HG03066 (cell line): ENCODE measurements at regions not wholly inside any gene's neighbourhood (a gene's known extent, or its start where the extent isn't known, plus 50 kb on each side); places are given as distances from the start of the nearest gene placed in this dataset.

ENCODE experiments used
- ATAC-seq: cut with Tn5 transposase; IDR thresholded peaks from one replicate; pipeline ENCODE4 v1.9.1; 2021; ENCODE audit warnings: low read depth; ENCODE audit not compliant: unreplicated experiment

- no peak for ATAC-seq
These were observed 246.7 kb downstream of the SOD2 start for GRCh38 chr6:159446340-159446739.

DNA sequence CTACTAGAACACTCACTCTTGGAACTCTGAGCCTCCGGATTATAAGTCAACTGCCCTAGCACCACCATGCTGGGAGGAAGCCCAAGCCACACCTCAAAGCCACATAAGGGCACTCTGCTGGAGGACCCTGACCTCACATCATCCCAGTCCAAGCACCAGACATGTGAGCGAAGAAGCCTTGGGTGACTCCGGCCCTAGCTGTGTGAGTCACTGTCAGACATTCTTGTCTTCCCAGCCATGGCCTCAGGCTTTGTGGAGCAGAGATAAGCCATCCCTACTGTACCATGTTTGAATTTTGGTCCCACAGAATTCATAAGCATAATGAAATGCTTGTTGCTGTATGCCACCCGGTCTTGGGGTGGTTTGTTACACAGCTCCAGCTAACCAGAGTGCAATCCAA is 247.7 kb downstream of the SOD2 start:
- no peak for ATAC-seq

DNA sequence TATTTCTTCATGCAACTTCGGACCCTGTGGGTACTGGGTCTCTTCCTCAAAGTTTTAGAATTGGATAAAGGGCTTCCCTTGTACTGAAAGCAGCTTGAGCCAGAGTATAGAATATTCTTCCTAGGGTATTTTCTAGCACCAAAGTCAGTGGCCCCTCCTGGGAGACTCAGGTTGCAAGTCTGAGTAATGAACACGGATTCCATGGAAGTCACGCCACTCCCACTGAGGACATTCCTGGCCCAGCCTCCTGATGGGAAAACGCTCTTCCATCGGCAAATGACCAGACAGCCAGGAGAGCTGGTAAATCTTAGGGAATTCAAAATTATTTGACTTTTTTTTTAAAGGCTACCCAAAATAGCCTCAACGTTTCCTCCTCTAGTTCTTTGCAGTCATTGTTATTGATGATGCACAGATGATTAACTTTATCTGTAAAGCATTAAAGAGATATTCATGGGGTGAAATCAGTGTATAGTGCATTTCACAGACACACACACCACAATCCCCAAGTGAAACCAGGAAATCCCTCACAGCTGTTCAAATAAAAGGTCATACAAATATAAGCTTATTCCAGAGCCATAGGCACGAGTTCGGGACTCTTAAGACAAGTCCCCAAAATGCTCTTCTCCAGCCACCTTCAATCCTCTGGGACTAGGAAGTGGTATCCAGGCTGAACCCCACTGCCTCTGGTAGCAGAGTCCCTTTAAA is 248.8 kb downstream of the SOD2 start:
- no peak for ATAC-seq

DNA sequence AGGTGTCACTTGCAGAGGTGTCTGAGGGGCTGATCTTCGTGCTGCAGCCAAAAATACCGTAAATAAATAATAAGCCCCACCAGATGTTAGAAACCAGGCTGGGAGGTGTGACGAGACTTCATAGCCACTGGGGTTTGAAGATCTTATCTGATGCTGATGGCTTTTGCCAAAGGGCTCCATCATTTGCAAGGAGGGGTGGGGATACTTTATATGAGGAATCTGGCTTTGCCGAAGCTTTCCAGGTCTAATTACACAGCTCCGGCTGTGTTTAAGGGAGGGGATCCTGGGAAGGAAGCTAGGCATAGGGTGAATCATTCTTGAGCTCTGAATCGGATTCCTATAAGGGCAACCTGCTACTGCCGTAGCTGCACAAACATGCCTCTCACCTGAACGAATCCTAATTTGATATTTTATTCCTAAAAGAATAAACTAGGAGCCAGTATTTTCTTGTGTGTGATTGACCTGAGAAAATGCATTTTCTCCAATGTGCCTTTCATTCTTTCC is 249.6 kb downstream of the SOD2 start:
- ATAC-seq = no peak

- ATAC-seq = no peak
These were observed 251.4 kb downstream of the SOD2 start for GRCh38 chr6:159441704-159441981.

- no peak for ATAC-seq
These were observed 251.9 kb downstream of the SOD2 start for GRCh38 chr6:159440911-159441703.

GRCh38 chr6:159440349-159440748 is 252.7 kb downstream of the SOD2 start:
- ATAC-seq = no peak

GRCh38 chr6:159439651-159440050 is 253.4 kb downstream of the SOD2 start:
- no peak for ATAC-seq

DNA sequence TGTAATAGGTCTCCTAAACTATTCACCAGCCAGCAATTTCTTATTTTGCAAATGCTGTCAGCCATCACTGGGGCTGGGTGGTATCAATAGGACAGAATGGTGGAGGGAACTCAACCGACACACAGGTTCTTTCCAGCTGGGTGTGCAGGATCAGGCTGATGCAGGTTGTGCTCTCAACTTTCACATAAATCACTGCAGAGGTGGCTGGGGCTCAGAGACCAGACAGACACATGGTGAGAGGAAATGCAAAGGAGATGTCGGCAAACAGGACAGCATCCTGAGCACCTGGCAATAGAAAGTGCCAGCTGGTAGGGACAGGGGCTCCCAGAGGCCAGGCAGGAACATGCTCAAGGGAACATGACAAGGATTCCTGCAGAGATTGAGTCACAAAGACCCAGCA is 254.9 kb downstream of the SOD2 start:
- no peak for ATAC-seq

DNA sequence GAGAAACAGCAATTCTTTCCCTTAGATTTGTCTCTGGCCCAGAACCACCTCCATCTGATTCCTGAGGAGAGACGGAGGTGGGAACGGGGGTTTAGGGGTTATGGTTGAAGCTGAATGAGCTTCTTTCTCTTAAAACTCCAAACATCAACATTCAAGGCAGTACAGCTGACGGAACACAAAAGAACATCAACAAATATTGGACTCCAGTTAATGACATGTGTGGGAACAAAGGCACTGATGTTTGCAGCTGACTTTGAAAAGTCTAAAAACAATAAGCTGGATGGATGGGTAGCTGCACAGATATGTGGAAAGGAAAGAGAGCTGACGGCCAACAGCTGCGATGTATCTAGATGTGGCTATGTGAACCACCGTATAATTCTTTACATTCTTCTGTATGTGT is 256.5 kb downstream of the SOD2 start:
- no peak for ATAC-seq

GRCh38 chr6:159435701-159436100 is 257.3 kb downstream of the SOD2 start:
- ATAC-seq = no peak

- ATAC-seq = no peak
These were observed 258.6 kb downstream of the SOD2 start for GRCh38 chr6:159434410-159434809.

DNA sequence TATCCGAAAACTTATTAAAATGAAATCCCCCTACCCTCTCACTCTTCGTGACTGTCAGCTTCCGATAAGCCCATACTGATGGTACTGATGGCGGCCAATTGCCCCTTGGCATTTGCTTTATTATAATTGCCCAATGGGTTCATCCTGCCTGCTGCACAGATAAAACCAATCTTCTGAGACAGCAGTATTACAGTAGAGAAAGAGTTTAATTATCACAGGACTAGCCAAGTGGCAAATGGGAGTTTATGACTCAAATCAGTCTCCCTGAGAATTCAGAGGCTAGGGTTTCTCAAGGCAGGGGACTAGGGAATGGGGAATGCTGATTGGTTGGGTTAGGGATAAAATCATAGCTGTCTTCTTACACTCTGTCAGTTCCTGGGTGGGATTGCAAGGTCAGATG is 259.5 kb downstream of the SOD2 start:
- ATAC-seq = no peak

DNA sequence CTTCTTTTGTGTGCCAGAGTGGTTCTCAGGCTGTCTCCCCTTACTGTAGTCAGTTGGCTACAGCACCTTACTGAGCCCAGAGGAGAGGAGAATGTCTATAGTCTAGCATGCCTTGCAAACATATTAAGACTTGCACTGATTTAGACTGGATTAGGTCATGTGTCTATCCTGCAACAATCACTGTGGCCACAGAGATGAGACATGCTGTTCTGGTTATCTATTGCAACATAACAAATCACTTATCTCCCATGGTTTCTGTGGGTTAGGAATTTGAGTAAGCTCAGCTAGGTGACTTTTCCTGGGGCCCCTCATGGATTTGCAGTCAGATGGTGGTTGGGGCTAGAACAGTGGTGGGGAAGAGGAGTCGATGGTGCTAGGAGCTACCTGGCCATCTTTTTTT is 261.3 kb downstream of the SOD2 start:
- ATAC-seq = no peak

- ATAC-seq = no peak
These were observed 261.1 kb downstream of the FNDC1 start for GRCh38 chr6:159430323-159430722.

DNA sequence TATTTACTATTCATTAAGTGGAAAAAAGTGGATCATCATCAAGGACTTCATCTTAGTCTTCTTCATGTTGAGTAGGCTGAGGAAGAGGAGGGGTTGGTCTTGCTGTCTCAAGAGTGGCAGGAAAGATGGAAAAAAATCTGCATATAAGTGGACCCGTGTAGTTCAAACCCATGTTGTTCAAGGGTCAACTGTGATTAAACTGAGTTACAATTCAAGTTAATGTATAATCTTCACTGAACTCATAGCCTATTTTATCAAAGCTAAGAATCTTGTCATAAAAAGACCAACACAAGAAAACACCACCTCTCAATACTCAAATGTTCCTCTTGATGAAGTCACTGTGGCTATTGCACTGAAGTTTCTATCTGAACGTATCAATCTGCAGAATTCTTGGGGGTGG is 260.2 kb downstream of the FNDC1 start:
- ATAC-seq = no peak

DNA sequence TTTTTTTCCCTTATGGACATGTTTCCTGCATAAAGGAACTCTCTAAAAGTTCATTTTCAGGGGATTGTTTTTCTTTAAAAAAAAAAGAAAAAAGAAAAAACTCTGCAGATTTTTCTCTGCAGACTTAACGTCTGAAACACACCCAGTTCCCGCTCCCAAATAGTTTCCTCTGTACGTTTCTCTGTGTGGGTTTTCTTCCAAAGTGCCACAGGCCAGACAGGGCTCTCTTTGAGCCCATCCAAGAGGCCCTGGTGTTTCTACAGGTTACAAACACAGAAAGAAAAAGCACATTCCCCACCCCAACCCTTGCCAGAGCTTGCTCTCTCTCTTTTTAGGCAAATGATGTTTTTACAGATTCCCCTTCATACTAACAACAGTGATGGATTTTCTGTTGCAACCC is 258.6 kb downstream of the FNDC1 start:
- no peak for ATAC-seq

- no peak for ATAC-seq
These were observed 258.1 kb downstream of the FNDC1 start for GRCh38 chr6:159427335-159427734.

DNA sequence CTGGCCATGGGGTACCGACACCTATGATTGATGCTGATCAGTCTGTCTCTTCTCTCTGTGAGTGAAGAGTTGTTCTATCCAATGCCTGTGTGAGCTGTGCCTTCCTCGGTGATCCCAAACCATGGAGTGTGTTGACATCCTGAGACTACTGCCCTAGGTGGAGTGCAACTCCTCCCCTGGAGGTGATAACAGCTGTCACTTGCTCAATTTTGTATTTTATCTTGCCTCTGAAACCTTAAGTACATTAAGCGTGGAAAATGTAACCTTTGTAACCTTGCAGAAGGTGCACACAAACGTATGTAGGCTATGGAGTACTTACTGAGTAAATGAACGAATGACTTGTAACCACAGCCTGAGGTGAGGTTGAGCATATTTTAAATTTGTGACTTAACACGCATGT is 256.2 kb downstream of the FNDC1 start:
- no peak for ATAC-seq

DNA sequence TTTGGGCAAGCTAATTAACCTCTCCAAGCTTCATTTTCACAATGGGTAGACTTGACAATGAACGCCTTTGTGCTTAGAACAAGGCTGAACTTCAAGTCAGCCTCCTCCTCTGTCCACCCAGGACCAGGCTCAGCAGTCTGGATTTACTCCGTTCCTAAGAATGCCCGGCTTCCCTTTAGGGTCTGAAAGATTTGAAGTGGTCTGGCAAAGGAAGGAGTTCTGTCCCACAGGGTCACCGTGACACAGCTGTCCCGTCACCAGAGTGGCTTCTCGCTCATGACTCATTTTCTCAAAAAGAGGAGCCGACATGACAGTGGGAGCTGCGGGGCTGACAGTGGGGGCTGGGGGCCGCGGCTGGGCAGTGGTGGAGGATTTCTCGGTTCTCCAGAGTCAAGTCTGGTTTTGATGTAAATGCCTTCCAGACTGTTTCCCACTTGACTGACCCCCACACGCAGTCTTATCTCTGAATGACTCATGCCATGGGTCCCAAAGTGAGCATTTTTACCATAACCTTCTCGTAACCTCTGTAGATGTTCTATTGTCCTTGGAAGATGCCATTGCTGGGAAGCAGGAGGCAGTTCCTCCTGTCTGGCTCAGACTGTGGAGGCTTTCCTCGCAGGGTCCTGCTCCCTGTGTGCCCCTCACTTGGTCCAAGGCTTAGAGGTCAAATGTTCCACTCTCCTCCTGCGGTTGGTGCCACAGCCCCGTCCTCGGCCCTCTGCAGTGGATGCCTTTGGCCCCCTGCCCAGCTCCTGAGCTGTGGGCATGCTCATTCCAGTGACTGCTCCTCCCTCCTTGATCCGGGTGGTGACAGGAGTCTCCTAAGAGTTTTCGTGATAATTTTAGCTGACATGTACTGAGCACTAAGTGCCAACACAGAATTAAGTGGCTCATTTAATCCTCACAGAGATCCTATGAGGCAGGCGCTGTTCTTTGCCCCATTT is 253.1 kb downstream of the FNDC1 start:
- ATAC-seq = no peak

DNA sequence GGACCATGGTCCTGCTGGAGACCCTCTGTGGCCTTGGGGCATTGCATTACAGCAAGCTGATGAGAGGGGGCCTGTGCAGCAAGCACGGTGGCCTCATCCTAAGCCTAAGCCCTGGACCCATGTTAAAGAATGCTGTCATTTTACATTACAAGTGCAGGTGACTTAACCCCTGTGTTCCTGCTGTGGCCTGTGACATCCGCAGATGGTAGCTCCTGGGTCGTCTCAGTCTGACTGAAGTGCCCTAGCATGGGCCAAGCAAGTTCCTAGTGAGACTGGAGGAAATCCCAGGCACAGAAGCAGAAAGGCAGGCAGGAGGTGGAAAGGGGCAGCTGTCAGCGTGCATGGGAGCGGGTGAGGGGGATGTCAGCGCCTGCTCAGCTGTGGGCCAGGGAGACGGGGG is 252.4 kb downstream of the FNDC1 start:
- ATAC-seq = no peak
